Peyer's patch (tissue), 4 donors: ENCODE measurements at regions not wholly inside any gene's neighbourhood (a gene's known extent, or its start where the extent isn't known, plus 50 kb on each side); places are given as distances from the start of the nearest gene placed in this dataset.

Experiments used
- DNase-seq, 3 donors: peaks; one replicate each; pipeline ENCODE4 v3.0.0-alpha.2; 2017 to 2019
- H3K27ac ChIP-seq, 4 donors: fragments of 200-600 bp; sonication (generic); one replicate each; pipeline ENCODE4 v1.5.1; 2016 to 2019
- H3K27me3 ChIP-seq, 2 donors: fragments of 200-600 bp; sonication (generic); one replicate each; pipeline ENCODE4 v1.5.1; 2019
- H3K36me3 ChIP-seq, 3 donors: fragments of 200-600 bp; sonication (generic); one replicate each; pipeline ENCODE4 v1.5.1; 2016 to 2019
- H3K4me1 ChIP-seq, 4 donors: fragments of 200-600 bp; sonication (generic); one replicate each; pipeline ENCODE4 v1.5.1; 2016 to 2019
- H3K4me3 ChIP-seq, 4 donors: fragments of 200-600 bp; sonication (generic); 1 replicate in 3 of 4; 2 replicates in 1 of 4; pipeline ENCODE4 v1.5.1; 2016 to 2019; ENCODE audit warnings: mild to moderate bottlenecking in 1 of 4
- H3K9me3 ChIP-seq, 4 donors: fragments of 200-600 bp; sonication (generic); one replicate each; pipeline ENCODE4 v1.5.1; 2016 to 2019; ENCODE audit warnings: mild to moderate bottlenecking in 1 of 4
- POLR2A ChIP-seq, 2 donors: fragments of 450-650 bp; IDR thresholded peaks; one replicate each; pipeline ENCODE4 v1.5.1; 2017; ENCODE audit warnings: antibody characterized with exemption in 2 of 2, mild to moderate bottlenecking in 2 of 2, moderate library complexity in 2 of 2
- TF ChIP-seq, protein P1 (sequence below), 6 experiments: fragments of 450-650 bp in 4 of 6; fragments of 200-600 bp in 2 of 6; sonication (generic) in 1 of 6; IDR thresholded peaks; one replicate each; pipeline ENCODE4 v1.5.1; 2017 to 2019; ENCODE audit warnings: antibody characterized with exemption in 6 of 6, mild to moderate bottlenecking in 3 of 6, moderate library complexity in 1 of 6

DNA sequence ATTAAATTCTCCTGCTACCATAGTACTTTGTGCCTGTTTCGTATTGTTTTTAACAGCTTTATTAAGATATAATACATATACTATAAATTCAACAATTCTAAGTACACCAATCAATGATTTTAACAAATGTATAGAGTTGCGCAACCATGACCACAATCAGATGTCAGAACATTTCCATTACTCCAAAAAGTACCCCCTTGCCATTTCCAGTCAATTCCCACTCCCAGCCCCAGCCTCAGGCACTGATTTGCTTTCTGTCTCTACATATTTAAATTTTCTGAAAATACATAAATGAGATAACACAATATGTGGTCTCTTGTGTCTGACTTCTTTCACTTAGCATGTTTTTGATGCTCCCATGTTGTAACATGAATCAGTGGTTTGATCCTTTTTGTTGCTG is 193.9 kb downstream of the FIGN start:
- Histone ChIP-seq H3K36me3 (no peaks in the 10 kb centered on the region), H3K27ac (no peak overlapping the region)
- DNase-seq: no peak

DNA sequence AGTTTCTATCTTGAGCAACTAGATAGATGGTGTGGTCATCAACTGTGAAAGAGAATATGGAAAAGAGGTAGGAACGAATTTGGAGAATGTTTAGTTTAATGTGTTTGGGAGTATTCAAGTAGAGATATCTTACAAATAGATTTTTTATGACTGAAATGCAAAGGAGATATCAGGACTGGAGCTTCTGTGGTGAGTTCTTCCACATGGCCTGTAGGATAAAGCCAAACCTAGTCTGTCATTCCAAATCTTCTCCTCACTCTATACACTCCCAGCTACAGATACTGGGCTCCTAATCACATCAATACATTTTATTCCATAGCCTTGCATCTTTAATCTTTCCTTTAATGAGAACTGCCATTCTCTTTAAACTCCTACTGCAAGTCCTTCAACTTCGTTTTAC is 194.3 kb downstream of the FIGN start:
- no peaks in the 10 kb centered on the region for H3K27me3 ChIP-seq
- no peak overlapping the region for H3K4me3 ChIP-seq
- H3K36me3 ChIP-seq: no peaks in the 10 kb centered on the region
- no peak for DNase-seq
- H3K4me1 ChIP-seq: no peaks in the 10 kb centered on the region
- no peak for TF ChIP-seq POLR2A (IDR thresholded peaks at IDR 0.05)
- TF ChIP-seq, protein P1, sequence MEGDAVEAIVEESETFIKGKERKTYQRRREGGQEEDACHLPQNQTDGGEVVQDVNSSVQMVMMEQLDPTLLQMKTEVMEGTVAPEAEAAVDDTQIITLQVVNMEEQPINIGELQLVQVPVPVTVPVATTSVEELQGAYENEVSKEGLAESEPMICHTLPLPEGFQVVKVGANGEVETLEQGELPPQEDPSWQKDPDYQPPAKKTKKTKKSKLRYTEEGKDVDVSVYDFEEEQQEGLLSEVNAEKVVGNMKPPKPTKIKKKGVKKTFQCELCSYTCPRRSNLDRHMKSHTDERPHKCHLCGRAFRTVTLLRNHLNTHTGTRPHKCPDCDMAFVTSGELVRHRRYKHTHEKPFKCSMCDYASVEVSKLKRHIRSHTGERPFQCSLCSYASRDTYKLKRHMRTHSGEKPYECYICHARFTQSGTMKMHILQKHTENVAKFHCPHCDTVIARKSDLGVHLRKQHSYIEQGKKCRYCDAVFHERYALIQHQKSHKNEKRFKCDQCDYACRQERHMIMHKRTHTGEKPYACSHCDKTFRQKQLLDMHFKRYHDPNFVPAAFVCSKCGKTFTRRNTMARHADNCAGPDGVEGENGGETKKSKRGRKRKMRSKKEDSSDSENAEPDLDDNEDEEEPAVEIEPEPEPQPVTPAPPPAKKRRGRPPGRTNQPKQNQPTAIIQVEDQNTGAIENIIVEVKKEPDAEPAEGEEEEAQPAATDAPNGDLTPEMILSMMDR (IDR thresholded peaks at IDR 0.05): no peak
- no peak overlapping the region for H3K27ac ChIP-seq
- no peaks in the 10 kb centered on the region for H3K9me3 ChIP-seq

More for the DNA sequence above, 193.9 kb downstream of the FIGN start:
- Histone ChIP-seq H3K4me3 (no peak overlapping the region), H3K27me3 (no peaks in the 10 kb centered on the region), H3K4me1 (no peaks in the 10 kb centered on the region), H3K9me3 (no peaks in the 10 kb centered on the region)
- TF ChIP-seq POLR2A (IDR thresholded peaks at IDR 0.05): no peak
- TF ChIP-seq, protein P1 (IDR thresholded peaks at IDR 0.05): no peak

- no peak for DNase-seq
- Histone ChIP-seq H3K27me3 (no peaks in the 10 kb centered on the region), H3K36me3 (no peaks in the 10 kb centered on the region), H3K4me1 (no peaks in the 10 kb centered on the region), H3K27ac (no peak overlapping the region), H3K9me3 (no peaks in the 10 kb centered on the region), H3K4me3 (no peak overlapping the region)
- TF ChIP-seq, protein P1 (IDR thresholded peaks at IDR 0.05): no peak
- TF ChIP-seq POLR2A (IDR thresholded peaks at IDR 0.05): no peak
Measured at GRCh38 chr2:163528640-163529217, 207.1 kb downstream of the FIGN start.

- TF ChIP-seq, protein P1 (IDR thresholded peaks at IDR 0.05): no peak
- no peak for TF ChIP-seq POLR2A (IDR thresholded peaks at IDR 0.05)
- Histone ChIP-seq H3K4me1 (no peaks in the 10 kb centered on the region), H3K27me3 (no peaks in the 10 kb centered on the region), H3K36me3 (no peaks in the 10 kb centered on the region), H3K9me3 (no peaks in the 10 kb centered on the region), H3K4me3 (no peak overlapping the region), H3K27ac (no peak overlapping the region)
- DNase-seq: no peak
Measured at GRCh38 chr2:163527381-163527780, 208.4 kb downstream of the FIGN start.

DNA sequence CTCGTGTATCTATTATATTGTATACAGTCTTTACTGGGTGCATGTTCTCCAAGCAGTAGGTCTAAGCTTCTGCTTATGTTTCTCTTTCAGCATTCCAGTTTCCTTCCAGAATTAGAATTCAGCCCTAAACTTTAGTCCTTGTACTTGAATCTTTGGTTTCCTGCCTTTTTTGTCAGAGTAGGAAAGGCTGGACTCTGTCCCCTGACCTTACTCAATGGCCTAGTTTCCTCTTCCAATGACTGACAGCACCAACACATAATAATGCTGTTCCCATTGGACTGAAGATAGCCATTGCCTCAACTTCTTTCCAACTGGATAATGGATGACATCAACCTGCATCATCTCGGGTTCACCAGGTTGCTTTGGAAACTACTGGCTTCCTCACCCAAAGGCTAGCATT is 217.0 kb downstream of the FIGN start:
- no peaks in the 10 kb centered on the region for H3K9me3 ChIP-seq
- no peaks in the 10 kb centered on the region for H3K4me1 ChIP-seq
- H3K4me3 ChIP-seq: no peak overlapping the region
- no peaks in the 10 kb centered on the region for H3K36me3 ChIP-seq
- DNase-seq: no peak
- H3K27ac ChIP-seq: no peak overlapping the region
- H3K27me3 ChIP-seq: no peaks in the 10 kb centered on the region
- TF ChIP-seq, protein P1 (IDR thresholded peaks at IDR 0.05): no peak
- TF ChIP-seq POLR2A (IDR thresholded peaks at IDR 0.05): no peak

GRCh38 chr2:163515836-163516235 is 220.0 kb downstream of the FIGN start:
- TF ChIP-seq, protein P1 (IDR thresholded peaks at IDR 0.05): no peak
- Histone ChIP-seq H3K36me3 (no peaks in the 10 kb centered on the region), H3K27me3 (no peaks in the 10 kb centered on the region), H3K4me1 (no peaks in the 10 kb centered on the region), H3K27ac (no peak overlapping the region), H3K9me3 (no peaks in the 10 kb centered on the region), H3K4me3 (no peak overlapping the region)
- DNase-seq: no peak
